B cell (primary cell): ENCODE measurements at regions not wholly inside any gene's neighbourhood (a gene's known extent, or its start where the extent isn't known, plus 50 kb on each side); places are given as distances from the start of the nearest gene placed in this dataset.

ENCODE experiments used
- CTCF ChIP-seq: fragments of 200-600 bp; IDR thresholded peaks from one replicate; pipeline ENCODE4 v1.8.0; 2022; ENCODE audit warnings: antibody characterized with exemption, mild to moderate bottlenecking
- EZH2 ChIP-seq: IDR thresholded peaks from 2 replicates; pipeline ENCODE4 v1.6.1; 2012; ENCODE audit warnings: borderline replicate concordance, low read depth, mild to moderate bottlenecking, moderate library complexity, low read length; ENCODE audit not compliant: insufficient read depth, poor library complexity, severe bottlenecking

DNA sequence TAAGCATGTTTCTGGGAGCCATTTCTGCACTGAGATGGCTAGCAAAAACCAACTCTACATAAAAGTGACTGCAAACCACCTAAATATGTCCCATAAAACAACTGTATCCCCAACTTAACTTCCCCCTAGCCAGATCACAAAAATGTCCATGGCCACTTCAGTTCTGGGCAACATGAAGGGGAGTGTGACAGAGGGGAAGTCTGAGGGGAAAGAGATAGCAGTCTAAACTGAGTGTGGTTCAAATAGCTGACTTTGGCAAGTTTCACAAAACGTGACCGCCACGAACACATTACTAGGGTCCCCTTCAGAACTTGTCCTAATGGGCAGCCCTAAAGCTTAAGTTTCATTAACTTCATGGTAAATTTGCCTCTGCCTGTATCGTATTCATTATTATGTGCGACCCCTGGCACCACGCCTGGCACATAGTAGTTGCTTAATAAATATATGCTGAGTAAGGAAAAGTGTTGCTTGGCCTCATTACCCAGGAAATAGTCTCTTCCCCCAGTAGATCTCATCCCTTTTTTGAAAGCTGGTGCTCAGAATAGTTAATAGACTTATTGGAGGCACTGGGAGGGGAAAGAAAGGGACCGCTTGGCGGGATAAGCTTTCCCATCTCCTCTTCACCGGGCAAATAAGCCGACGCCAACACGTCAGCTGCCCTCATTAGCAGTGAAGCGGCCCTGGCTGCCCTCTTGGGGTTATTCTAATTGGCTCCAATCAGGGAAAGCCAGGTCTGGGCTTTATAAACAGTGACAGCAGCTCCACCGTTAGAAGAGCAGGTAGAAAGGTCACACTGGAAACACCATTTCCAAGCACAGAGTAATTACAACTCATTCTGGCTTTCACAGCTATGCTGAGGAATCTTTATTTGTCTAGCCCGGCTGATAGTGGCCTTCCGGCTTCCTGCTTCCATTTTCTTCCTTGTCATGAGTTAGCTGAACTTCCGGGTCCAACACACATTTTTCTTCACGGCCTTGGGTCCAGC lies 122.1 kb downstream of the LRIG2 start:
- TF ChIP-seq CTCF (no peak), EZH2 (no peak)
